NCI-H774 (cell line): ENCODE measurements at regions not wholly inside any gene's neighbourhood (a gene's known extent, or its start where the extent isn't known, plus 50 kb on each side); places are given as distances from the start of the nearest gene placed in this dataset.
"Not testable (repeated sequence)": the region's sequence is repeated elsewhere in the genome, so short reads cannot be mapped to it uniquely, and the experiment has no call there.

Experiments
- DNase-seq: peaks from one replicate; lab custom pipeline; 2025; lab: John Stamatoyannopoulos, UW

- not testable (repeated sequence) for DNase-seq
Observed at GRCh38 chr11:67940440-67940839, 63.5 kb downstream of the UNC93B1 start.

- DNase-seq: not testable (repeated sequence)
Observed at GRCh38 chr11:67938964-67939363, 64.9 kb downstream of the UNC93B1 start.

- not testable (repeated sequence) for DNase-seq
Observed at GRCh38 chr11:67938371-67938770, 65.5 kb downstream of the UNC93B1 start.

GRCh38 chr11:67923565-67923964 is 80.3 kb downstream of the UNC93B1 start:
- DNase-seq: not testable (repeated sequence)

GRCh38 chr11:67920546-67920945 is 83.4 kb downstream of the UNC93B1 start:
- DNase-seq: not testable (repeated sequence)

- DNase-seq: not testable (repeated sequence)
Observed at GRCh38 chr11:67912184-67912583, 91.7 kb downstream of the UNC93B1 start.

- DNase-seq: not testable (repeated sequence)
Observed at GRCh38 chr11:67911211-67911610, 92.7 kb downstream of the UNC93B1 start.

GRCh38 chr11:67910803-67911202 is 93.1 kb downstream of the UNC93B1 start:
- DNase-seq: not testable (repeated sequence)

- DNase-seq: not testable (repeated sequence)
Observed at GRCh38 chr11:67906969-67907368, 96.9 kb downstream of the UNC93B1 start.

GRCh38 chr11:67899462-67899861 is 104.4 kb downstream of the UNC93B1 start:
- not testable (repeated sequence) for DNase-seq

GRCh38 chr11:67893487-67893886 is 110.4 kb downstream of the UNC93B1 start:
- DNase-seq: not testable (repeated sequence)

- DNase-seq: not testable (repeated sequence)
Observed at GRCh38 chr11:67889646-67890045, 114.3 kb downstream of the UNC93B1 start.

GRCh38 chr11:67888056-67888455 is 115.8 kb downstream of the UNC93B1 start:
- DNase-seq: not testable (repeated sequence)

- not testable (repeated sequence) for DNase-seq
Observed at GRCh38 chr11:67886672-67887071, 117.2 kb downstream of the UNC93B1 start.

- DNase-seq: not testable (repeated sequence)
Observed at GRCh38 chr11:67886207-67886606, 117.7 kb downstream of the UNC93B1 start.

GRCh38 chr11:67885574-67885973 is 118.3 kb downstream of the UNC93B1 start:
- not testable (repeated sequence) for DNase-seq

GRCh38 chr11:67884761-67885558 is 118.9 kb downstream of the UNC93B1 start:
- DNase-seq: not testable (repeated sequence)

GRCh38 chr11:67884073-67884757 is 119.7 kb downstream of the UNC93B1 start:
- DNase-seq: not testable (repeated sequence)

GRCh38 chr11:67882304-67882703 is 121.6 kb downstream of the UNC93B1 start:
- DNase-seq: not testable (repeated sequence)

GRCh38 chr11:67881836-67882235 is 122.1 kb downstream of the UNC93B1 start:
- DNase-seq: not testable (repeated sequence)

GRCh38 chr11:67880594-67881196 is 123.2 kb downstream of the UNC93B1 start:
- DNase-seq: not testable (repeated sequence)

GRCh38 chr11:67878666-67879065 is 125.2 kb downstream of the UNC93B1 start:
- not testable (repeated sequence) for DNase-seq
